GM19452 (cell line): ENCODE measurements at regions not wholly inside any gene's neighbourhood (a gene's known extent, or its start where the extent isn't known, plus 50 kb on each side); places are given as distances from the start of the nearest gene placed in this dataset.

Experiments
- ATAC-seq: cut with Tn5 transposase; IDR thresholded peaks from one replicate; pipeline ENCODE4 v1.9.1; 2021; ENCODE audit not compliant: unreplicated experiment

- no peak for ATAC-seq
Measured at GRCh38 chr11:95289378-95290101, 58.5 kb upstream of the SESN3 start.

- ATAC-seq, result no peak
Measured at GRCh38 chr11:95284057-95285052, 53.4 kb upstream of the SESN3 start.

- ATAC-seq, result no peak
Measured at GRCh38 chr11:95283650-95284049, 52.6 kb upstream of the SESN3 start.

- no peak for ATAC-seq
Measured at GRCh38 chr11:95283146-95283545, 52.1 kb upstream of the SESN3 start.

GRCh38 chr11:95282291-95282751, 51.3 kb upstream of the SESN3 start:
- no peak for ATAC-seq
